H1 (cell line): ENCODE measurements at regions not wholly inside any gene's neighbourhood (a gene's known extent, or its start where the extent isn't known, plus 50 kb on each side); places are given as distances from the start of the nearest gene placed in this dataset.

Source experiments
- CTCF ChIA-PET: fragments of 300-600 bp; sonication (Branson Sonifier 250); formaldehyde crosslinking; loops from one replicate; lab custom pipeline; 2021; ENCODE audit not compliant: partially characterized antibody; lab: Charles Lee
- POLR2A ChIA-PET: fragments of 300-600 bp; sonication (Branson Sonifier 250); formaldehyde crosslinking; loops from one replicate; lab custom pipeline; 2021; ENCODE audit warnings: inconsistent platforms; ENCODE audit not compliant: partially characterized antibody; lab: Charles Lee
- DNase-seq, 2 experiments: peaks; one replicate each; pipeline versions ENCODE4 v3.0.0 to v3.0.0-alpha.2; 2010 to 2022; ENCODE audit warnings: low spot score in 2 of 2, low read depth in 1 of 2, mixed read lengths in 1 of 2
- FAIRE-seq: peaks from 2 replicates; lab custom pipeline; 2011; peaks lifted over from hg19 to GRCh38; lab: Jason Lieb, UNC
- H2AFZ ChIP-seq: 2 replicates; pipeline ENCODE4 v1.8.1; 2012; ENCODE audit warnings: low read length, inconsistent platforms
- H2AK5ac ChIP-seq: 2 replicates; pipeline ENCODE4 v1.6.1; 2013; ENCODE audit warnings: low read depth, low read length
- H2BK120ac ChIP-seq: replicated peaks from 2 replicates; pipeline ENCODE3; 2013; ENCODE audit warnings: low read depth, low read length, inconsistent platforms
- H2BK12ac ChIP-seq: 2 replicates; pipeline ENCODE4 v1.6.1; 2013; ENCODE audit warnings: low read depth, low read length
- H2BK15ac ChIP-seq: 2 replicates; pipeline ENCODE4 v1.6.1; 2013; ENCODE audit warnings: low read length
- H2BK20ac ChIP-seq: 2 replicates; pipeline ENCODE4 v1.6.1; 2013; ENCODE audit warnings: low read length
- H2BK5ac ChIP-seq: 2 replicates; pipeline ENCODE4 v1.6.1; 2013; ENCODE audit warnings: low read depth, low read length
- H3K14ac ChIP-seq: 2 replicates; pipeline ENCODE4 v1.6.1; 2013; ENCODE audit warnings: inconsistent platforms; ENCODE audit not compliant: insufficient read length
- H3K18ac ChIP-seq: 2 replicates; pipeline ENCODE4 v1.6.1; 2013; ENCODE audit warnings: low read length; ENCODE audit errors: extremely low read depth
- H3K23ac ChIP-seq: 2 replicates; pipeline ENCODE4 v1.6.1; 2013; ENCODE audit warnings: inconsistent platforms; ENCODE audit not compliant: insufficient read length
- H3K23me2 ChIP-seq: 2 replicates; pipeline ENCODE4 v1.6.1; 2013; ENCODE audit warnings: low read depth, low read length
- H3K27ac ChIP-seq: 2 replicates; pipeline ENCODE4 v1.6.1; 2011; ENCODE audit warnings: low read depth, low read length, inconsistent platforms
- H3K27me3 ChIP-seq, 4 experiments: replicated peaks in 1 of 4; 1 replicate in 1 of 4; 2 replicates in 3 of 4; pipeline versions ENCODE4 v1.6.1 to v1.8.1; 2011 to 2013; ENCODE audit warnings: low read length in 3 of 4, mild to moderate bottlenecking in 3 of 4, inconsistent platforms in 2 of 4, mixed read lengths in 2 of 4, moderate library complexity in 1 of 4; ENCODE audit not compliant: control insufficient read depth in 3 of 4, insufficient read depth in 3 of 4; ENCODE audit errors: extremely low read depth in 1 of 4
- H3K36me3 ChIP-seq, 4 experiments: 2 replicates each; pipeline versions ENCODE4 v1.6.1 to v1.8.1; 2011 to 2013; ENCODE audit warnings: mild to moderate bottlenecking in 4 of 4, low read length in 3 of 4, moderate library complexity in 2 of 4, control low read depth in 1 of 4, inconsistent platforms in 1 of 4; ENCODE audit not compliant: insufficient read depth in 4 of 4, control insufficient read depth in 2 of 4
- H3K4ac ChIP-seq: replicated peaks from 2 replicates; pipeline ENCODE3; 2013; ENCODE audit warnings: low read length, low read depth, mixed read lengths, inconsistent platforms; ENCODE audit not compliant: insufficient read length
- H3K4me1 ChIP-seq, 4 experiments: replicated peaks in 1 of 4; 1 replicate in 1 of 4; 2 replicates in 3 of 4; pipeline versions ENCODE4 v1.6.1 to v1.8.1; 2011 to 2013; ENCODE audit warnings: low read length in 3 of 4, inconsistent platforms in 2 of 4, mixed read lengths in 1 of 4; ENCODE audit not compliant: insufficient read depth in 4 of 4, control insufficient read depth in 3 of 4
- H3K4me2 ChIP-seq, 2 experiments: 2 replicates each; pipeline versions ENCODE4 v1.6.1 to v1.8.1; 2011 to 2013; ENCODE audit warnings: low read depth in 2 of 2, low read length in 2 of 2, control low read depth in 1 of 2, inconsistent platforms in 1 of 2, mild to moderate bottlenecking in 1 of 2; ENCODE audit not compliant: insufficient read depth in 1 of 2
- H3K4me3 ChIP-seq, 4 experiments: fragments of 200-600, 300-600 bp in 1 of 4; sonication (generic), shearing (Covaris generic), sonication (Bioruptor Twin) in 1 of 4; 2 replicates each; pipeline versions ENCODE4 v1.5.1 to v1.8.1; 2011 to 2016; ENCODE audit warnings: low read length in 4 of 4, low read depth in 3 of 4, control low read depth in 2 of 4, inconsistent platforms in 2 of 4, mild to moderate bottlenecking in 2 of 4, mixed read lengths in 1 of 4, moderate library complexity in 1 of 4; ENCODE audit not compliant: insufficient read depth in 2 of 4; ENCODE audit errors: extremely low read depth in 1 of 4
- H3K56ac ChIP-seq: replicated peaks from 2 replicates; pipeline ENCODE3; 2013; ENCODE audit warnings: low read depth, mild to moderate bottlenecking, mixed read lengths, low read length, inconsistent platforms; ENCODE audit not compliant: insufficient read length
- H3K79me1 ChIP-seq: 2 replicates; pipeline ENCODE4 v1.6.1; 2013; ENCODE audit warnings: low read depth, low read length, control low read depth
- H3K79me2 ChIP-seq, 2 experiments: 2 replicates each; pipeline versions ENCODE4 v1.6.1 to v1.8.1; 2012 to 2013; ENCODE audit warnings: low read length in 2 of 2, mild to moderate bottlenecking in 2 of 2, inconsistent platforms in 1 of 2; ENCODE audit not compliant: insufficient read depth in 2 of 2, control insufficient read depth in 1 of 2
- H3K9ac ChIP-seq, 4 experiments: replicated peaks in 1 of 4; 1 replicate in 1 of 4; 2 replicates in 3 of 4; pipeline versions ENCODE4 v1.6.1 to v1.8.1; 2011 to 2013; ENCODE audit warnings: low read depth in 3 of 4, low read length in 3 of 4, control low read depth in 2 of 4, mild to moderate bottlenecking in 2 of 4, moderate library complexity in 2 of 4, inconsistent platforms in 1 of 4; ENCODE audit errors: extremely low read depth in 1 of 4
- H3K9me3 ChIP-seq, 2 experiments: 2 replicates each; pipeline versions ENCODE4 v1.6.1 to v1.8.1; 2012 to 2013; ENCODE audit warnings: mild to moderate bottlenecking in 2 of 2, moderate library complexity in 2 of 2, control low read depth in 1 of 2, inconsistent platforms in 1 of 2, low read depth in 1 of 2, low read length in 1 of 2, mixed read lengths in 1 of 2; ENCODE audit not compliant: insufficient read depth in 2 of 2
- H4K20me1 ChIP-seq, 2 experiments: replicated peaks in 1 of 2; 2 replicates each; pipeline versions ENCODE3 to v1.8.1; 2011 to 2013; ENCODE audit warnings: inconsistent platforms in 2 of 2, low read length in 2 of 2, mild to moderate bottlenecking in 1 of 2; ENCODE audit not compliant: insufficient read depth in 2 of 2, control insufficient read depth in 1 of 2
- H4K5ac ChIP-seq: 2 replicates; pipeline ENCODE4 v1.6.1; 2013; ENCODE audit warnings: low read length, low read depth, mixed read lengths, inconsistent platforms; ENCODE audit not compliant: insufficient read length
- H4K8ac ChIP-seq: 2 replicates; pipeline ENCODE4 v1.8.0; 2013; ENCODE audit warnings: mild to moderate bottlenecking, moderate library complexity, low read length, inconsistent platforms; ENCODE audit not compliant: insufficient read depth; ENCODE audit errors: extremely low read depth
- H4K91ac ChIP-seq: replicated peaks from 2 replicates; pipeline ENCODE3; 2013; ENCODE audit warnings: low read length, mixed read lengths, inconsistent platforms; ENCODE audit not compliant: insufficient read length
- ASH2L ChIP-seq: fragments of 200-600, 300-600 bp; sonication (generic); IDR thresholded peaks from one replicate; pipeline ENCODE4 v1.7.1; 2017; ENCODE audit warnings: low read length
- ATF2 ChIP-seq: IDR thresholded peaks from 2 replicates; pipeline ENCODE4 v1.6.1; 2012; ENCODE audit warnings: low read length, inconsistent platforms
- BRCA1 ChIP-seq: IDR thresholded peaks from 2 replicates; pipeline ENCODE4 v1.6.1; 2012; ENCODE audit warnings: low read depth, low read length, improper control_type of control experiment
- CHD1 ChIP-seq: IDR thresholded peaks from 2 replicates; pipeline ENCODE4 v1.6.1; 2012; ENCODE audit warnings: low read depth, low read length, improper control_type of control experiment
- CTBP2 ChIP-seq: IDR thresholded peaks from 2 replicates; pipeline ENCODE4 v1.7.0; 2011; ENCODE audit warnings: borderline replicate concordance, mild to moderate bottlenecking, moderate library complexity, mixed read lengths, low read length; ENCODE audit not compliant: insufficient read depth, insufficient read length
- E2F6 ChIP-seq: IDR thresholded peaks from 2 replicates; pipeline ENCODE4 v1.6.1; 2012; ENCODE audit warnings: inconsistent platforms
- EZH2 ChIP-seq: fragments of 200-600 bp; sonication (generic); IDR thresholded peaks from 2 replicates; pipeline ENCODE4 v1.7.1; 2012; ENCODE audit warnings: low read depth, mild to moderate bottlenecking, moderate library complexity, low read length, inconsistent platforms; ENCODE audit not compliant: severe bottlenecking
- NRF1 ChIP-seq: IDR thresholded peaks from 2 replicates; pipeline ENCODE4 v1.6.1; 2011; ENCODE audit warnings: mild to moderate bottlenecking, low read depth, low read length, improper control_type of control experiment
- PHF8 ChIP-seq: fragments of 200-600 bp; sonication (generic); conservative IDR thresholded peaks from 2 replicates; pipeline ENCODE4 v1.7.1; 2012; ENCODE audit warnings: low read depth, mild to moderate bottlenecking, inconsistent platforms, low read length, moderate library complexity
- RXRA ChIP-seq: IDR thresholded peaks from 2 replicates; pipeline ENCODE4 v1.6.1; 2011; ENCODE audit warnings: low read depth, mild to moderate bottlenecking, low read length, moderate library complexity; ENCODE audit not compliant: insufficient read depth
- SAP30 ChIP-seq: fragments of 300-600 bp; sonication (generic); IDR thresholded peaks from 2 replicates; pipeline ENCODE4 v1.7.1; 2012; ENCODE audit warnings: low read length, moderate library complexity, mild to moderate bottlenecking, inconsistent platforms; ENCODE audit not compliant: insufficient read depth, insufficient replicate concordance
- SP2 ChIP-seq: IDR thresholded peaks from 2 replicates; pipeline ENCODE4 v1.6.1; 2012; ENCODE audit warnings: mild to moderate bottlenecking, low read length, inconsistent platforms
- WGBS, 2 experiments: shearing (Covaris generic) in 1 of 2; methylation state at CpG; one replicate each; pipeline versions ENCODE4 v1.1.6 to v1.1.7; 2013 to 2015; ENCODE audit warnings: low lambda C conversion rate in 2 of 2, mixed read lengths in 2 of 2, inconsistent platforms in 1 of 2, low coverage in 1 of 2, missing lambda C conversion rate in 1 of 2; ENCODE audit not compliant: insufficient replicate concordance in 2 of 2, insufficient coverage in 1 of 2, insufficient read length in 1 of 2; ENCODE audit errors: extremely low coverage in 1 of 2, missing lambda C conversion rate in 1 of 2; 5-methylcytosine and 5-hydroxymethylcytosine counted together

GRCh38 chr7:130963339-130963738, 229.3 kb upstream of the KLF14 start:
- H3K79me2 ChIP-seq, result no peaks in the 10 kb centered on the region
- H3K9ac ChIP-seq, result no peak overlapping the region
- no peak for TF ChIP-seq CTBP2
- TF ChIP-seq SP2, result no peak
- TF ChIP-seq RXRA, result no peak
- TF ChIP-seq CHD1, result no peak
- TF ChIP-seq NRF1, result no peak
- no peak for TF ChIP-seq BRCA1
- no peak for TF ChIP-seq PHF8
- TF ChIP-seq EZH2, result no peak
- no peak for TF ChIP-seq ATF2
- no peak for TF ChIP-seq SAP30
- TF ChIP-seq ASH2L, result no peak
- no peak for TF ChIP-seq E2F6

More at GRCh38 chr7:130963339-130963738, 229.3 kb upstream of the KLF14 start:
- no peak overlapping the region for H4K91ac ChIP-seq
- H2BK15ac ChIP-seq, result no peak overlapping the region
- no peak overlapping the region for H2AFZ ChIP-seq
- H3K23me2 ChIP-seq, result no peaks in the 10 kb centered on the region
- no peak overlapping the region for H3K56ac ChIP-seq
- no peaks in the 10 kb centered on the region for H3K79me1 ChIP-seq
- no peak overlapping the region for H3K18ac ChIP-seq
- peaks cover 0 to 4% (median 0%) of the 10 kb centered on the region in 4 experiments; a peak in 1 of 7 replicates for H3K4me1 ChIP-seq
- H2AK5ac ChIP-seq, result no peak overlapping the region
- no peak overlapping the region for H2BK12ac ChIP-seq
- H3K9me3 ChIP-seq, result no peaks in the 10 kb centered on the region
- H2BK120ac ChIP-seq, result no peak overlapping the region
- ChIA-PET POLR2A (interaction anchor here (0.8 to 1.0 kb wide), 2 partner anchors 16 to 22 kb away, joined by 3 read pairs; no protein-coding TSS in a partner anchor), CTCF (interaction anchor here (0.7 to 1.4 kb wide), 4 partner anchors 11 to 227 kb away, joined by 3 to 4 read pairs (median 4); no protein-coding TSS in a partner anchor)
- H2BK5ac ChIP-seq, result no peak overlapping the region
- DNase-seq (no peak), FAIRE-seq (no peak)
- no peaks in the 10 kb centered on the region for H4K20me1 ChIP-seq
- H2BK20ac ChIP-seq, result no peak overlapping the region
- H4K8ac ChIP-seq, result no peak overlapping the region
- H3K36me3 ChIP-seq, result no peaks in the 10 kb centered on the region; a peak in 1 of 8 replicates
- 87% methylated on average over 5 of the region's 5 CpGs; no CpG with 5 or more reads in 1 of the 2 experiments for WGBS, 2 experiments
- H3K23ac ChIP-seq, result no peak overlapping the region
- H3K4ac ChIP-seq, result no peak overlapping the region
- H3K14ac ChIP-seq, result no peak overlapping the region
- no peak overlapping the region for H3K27ac ChIP-seq
- H3K27me3 ChIP-seq, result no peaks in the 10 kb centered on the region
- no peak overlapping the region for H3K4me2 ChIP-seq
- no peak overlapping the region for H3K4me3 ChIP-seq
- H4K5ac ChIP-seq, result no peak overlapping the region
